ENCODE measurements at regions not wholly inside any gene's neighbourhood (a gene's known extent, or its start where the extent isn't known, plus 50 kb on each side); places are given as distances from the start of the nearest gene placed in this dataset.

DNA sequence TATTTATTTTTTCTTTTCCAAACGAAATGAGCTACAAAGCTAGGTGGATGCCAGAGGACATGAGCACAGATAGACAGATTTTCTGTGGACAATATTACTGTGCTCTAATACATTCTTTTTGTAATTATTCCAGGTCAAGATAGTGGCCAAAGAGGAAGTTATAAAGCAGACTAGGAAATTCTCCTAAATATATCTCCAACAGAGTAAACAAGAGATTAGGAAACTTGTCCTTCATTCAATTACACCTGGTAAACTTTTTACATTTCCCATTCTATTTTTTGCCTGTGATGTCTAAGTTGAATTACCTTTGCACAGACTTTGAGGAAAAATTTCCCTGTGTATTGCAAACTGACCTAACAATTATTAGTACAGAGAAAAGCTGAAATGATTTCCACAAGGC is 905.5 kb upstream of the PCDH20 start:
- no TSS peak for BruUV-seq (replicated peaks)
- TF ChIP-seq PAX5 (IDR thresholded peaks at IDR 0.05; ENCODE audit: borderline replicate concordance, low read depth, low read length) (no peak), PAX8 (IDR thresholded peaks at IDR 0.05) (no peak), YY1 (IDR thresholded peaks at IDR 0.05; ENCODE audit: low read depth, low read length) (no peak), EGR1 (IDR thresholded peaks at IDR 0.05; ENCODE audit: borderline replicate concordance in 1 of 2, low read depth in 2 of 2, low read length in 2 of 2) (no peak), SMAD1 (IDR thresholded peaks at IDR 0.05; ENCODE audit: low read depth, partially characterized antibody) (no peak), JUND (IDR thresholded peaks at IDR 0.05; ENCODE audit: low read depth, low read length) (no peak), SMARCA5 (IDR thresholded peaks at IDR 0.05) (no peak), ZBED1 (IDR thresholded peaks at IDR 0.05; ENCODE audit: borderline replicate concordance) (no peak), MTA2 (IDR thresholded peaks at IDR 0.05; ENCODE audit: low read depth) (no peak), BCL11A (IDR thresholded peaks at IDR 0.05; ENCODE audit: low read depth, low read length) (no peak)
- TF ChIP-seq, protein P1, sequence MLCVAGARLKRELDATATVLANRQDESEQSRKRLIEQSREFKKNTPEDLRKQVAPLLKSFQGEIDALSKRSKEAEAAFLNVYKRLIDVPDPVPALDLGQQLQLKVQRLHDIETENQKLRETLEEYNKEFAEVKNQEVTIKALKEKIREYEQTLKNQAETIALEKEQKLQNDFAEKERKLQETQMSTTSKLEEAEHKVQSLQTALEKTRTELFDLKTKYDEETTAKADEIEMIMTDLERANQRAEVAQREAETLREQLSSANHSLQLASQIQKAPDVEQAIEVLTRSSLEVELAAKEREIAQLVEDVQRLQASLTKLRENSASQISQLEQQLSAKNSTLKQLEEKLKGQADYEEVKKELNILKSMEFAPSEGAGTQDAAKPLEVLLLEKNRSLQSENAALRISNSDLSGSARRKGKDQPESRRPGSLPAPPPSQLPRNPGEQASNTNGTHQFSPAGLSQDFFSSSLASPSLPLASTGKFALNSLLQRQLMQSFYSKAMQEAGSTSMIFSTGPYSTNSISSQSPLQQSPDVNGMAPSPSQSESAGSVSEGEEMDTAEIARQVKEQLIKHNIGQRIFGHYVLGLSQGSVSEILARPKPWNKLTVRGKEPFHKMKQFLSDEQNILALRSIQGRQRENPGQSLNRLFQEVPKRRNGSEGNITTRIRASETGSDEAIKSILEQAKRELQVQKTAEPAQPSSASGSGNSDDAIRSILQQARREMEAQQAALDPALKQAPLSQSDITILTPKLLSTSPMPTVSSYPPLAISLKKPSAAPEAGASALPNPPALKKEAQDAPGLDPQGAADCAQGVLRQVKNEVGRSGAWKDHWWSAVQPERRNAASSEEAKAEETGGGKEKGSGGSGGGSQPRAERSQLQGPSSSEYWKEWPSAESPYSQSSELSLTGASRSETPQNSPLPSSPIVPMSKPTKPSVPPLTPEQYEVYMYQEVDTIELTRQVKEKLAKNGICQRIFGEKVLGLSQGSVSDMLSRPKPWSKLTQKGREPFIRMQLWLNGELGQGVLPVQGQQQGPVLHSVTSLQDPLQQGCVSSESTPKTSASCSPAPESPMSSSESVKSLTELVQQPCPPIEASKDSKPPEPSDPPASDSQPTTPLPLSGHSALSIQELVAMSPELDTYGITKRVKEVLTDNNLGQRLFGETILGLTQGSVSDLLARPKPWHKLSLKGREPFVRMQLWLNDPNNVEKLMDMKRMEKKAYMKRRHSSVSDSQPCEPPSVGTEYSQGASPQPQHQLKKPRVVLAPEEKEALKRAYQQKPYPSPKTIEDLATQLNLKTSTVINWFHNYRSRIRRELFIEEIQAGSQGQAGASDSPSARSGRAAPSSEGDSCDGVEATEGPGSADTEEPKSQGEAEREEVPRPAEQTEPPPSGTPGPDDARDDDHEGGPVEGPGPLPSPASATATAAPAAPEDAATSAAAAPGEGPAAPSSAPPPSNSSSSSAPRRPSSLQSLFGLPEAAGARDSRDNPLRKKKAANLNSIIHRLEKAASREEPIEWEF (IDR thresholded peaks at IDR 0.05; ENCODE audit: insufficient replicate concordance, low read depth, low read length) = no peak
- TF ChIP-seq, protein P2, sequence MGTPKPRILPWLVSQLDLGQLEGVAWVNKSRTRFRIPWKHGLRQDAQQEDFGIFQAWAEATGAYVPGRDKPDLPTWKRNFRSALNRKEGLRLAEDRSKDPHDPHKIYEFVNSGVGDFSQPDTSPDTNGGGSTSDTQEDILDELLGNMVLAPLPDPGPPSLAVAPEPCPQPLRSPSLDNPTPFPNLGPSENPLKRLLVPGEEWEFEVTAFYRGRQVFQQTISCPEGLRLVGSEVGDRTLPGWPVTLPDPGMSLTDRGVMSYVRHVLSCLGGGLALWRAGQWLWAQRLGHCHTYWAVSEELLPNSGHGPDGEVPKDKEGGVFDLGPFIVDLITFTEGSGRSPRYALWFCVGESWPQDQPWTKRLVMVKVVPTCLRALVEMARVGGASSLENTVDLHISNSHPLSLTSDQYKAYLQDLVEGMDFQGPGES (IDR thresholded peaks at IDR 0.05) = no peak
- CTCF ChIA-PET = interaction anchor here (0.9 to 3.1 kb wide), 6 partner anchors 11 to 200 kb away, joined by 3 to 22 read pairs (median 6); no protein-coding TSS in a partner anchor
- no peaks in the 10 kb centered on the region for H3K36me3 ChIP-seq (ENCODE audit: control insufficient read depth in 2 of 2, insufficient read depth in 2 of 2, low read length in 1 of 2)
- RAD21 ChIA-PET (ENCODE audit: unreplicated experiment) = interaction anchor here (1.3 to 5.3 kb wide), 2 partner anchors 10 to 200 kb away, joined by 4 to 36 read pairs; no protein-coding TSS in a partner anchor
- H3K9me3 ChIP-seq (replicated peaks; ENCODE audit: control insufficient read depth, insufficient read depth, low read length) = no peaks in the 10 kb centered on the region
- no peaks in the 10 kb centered on the region for H3K4me1 ChIP-seq (ENCODE audit: control insufficient read depth, insufficient read depth, low read length)
- DNase-seq (ENCODE audit: low read depth, low spot score) (no peak), ATAC-seq (no peak), FAIRE-seq (no peak)
- no peak overlapping the region for H3K4me2 ChIP-seq (ENCODE audit: control insufficient read depth, insufficient read depth)
- H3K27me3 ChIP-seq (replicated peaks in 1 of 2; ENCODE audit: control insufficient read depth in 2 of 2, insufficient read depth in 2 of 2, low read length in 1 of 2) = no peaks in the 10 kb centered on the region
- H3K27ac ChIP-seq (ENCODE audit: control insufficient read depth, insufficient read depth) = no peak overlapping the region
- H3K79me2 ChIP-seq (ENCODE audit: control insufficient read depth, insufficient read depth, low read length) = no peaks in the 10 kb centered on the region
- WGBS (ENCODE audit: insufficient coverage, insufficient replicate concordance, low lambda C conversion rate, missing lambda C conversion rate) = 0% methylated on average over 1 of the region's 1 CpG
- no peak overlapping the region for H2AFZ ChIP-seq (ENCODE audit: control insufficient read depth, low read depth, low read length)
- no peak overlapping the region for H3K4me3 ChIP-seq
- H3K9ac ChIP-seq (ENCODE audit: control insufficient read depth, insufficient read depth, low read length) = no peak overlapping the region
- SMC1A ChIA-PET (ENCODE audit: uncharacterized antibody, unreplicated experiment) = interaction anchor here (1.3 to 2.6 kb wide), 4 partner anchors 11 to 200 kb away, joined by 3 to 19 read pairs (median 7); no protein-coding TSS in a partner anchor
- POLR2A ChIA-PET = no interaction called here
- intact Hi-C loops (cut with micrococcal nuclease; ENCODE audit: unreplicated experiment) = loop anchor here (10.0 kb wide), 1 partner anchor 194 kb away; no protein-coding TSS in a partner anchor
- in situ Hi-C loops (cut with MboI) = no loop called here
- H4K20me1 ChIP-seq (ENCODE audit: control insufficient read depth, insufficient read depth) = no peaks in the 10 kb centered on the region
